Uterus (tissue), 2 donors: ENCODE measurements at regions not wholly inside any gene's neighbourhood (a gene's known extent, or its start where the extent isn't known, plus 50 kb on each side); places are given as distances from the start of the nearest gene placed in this dataset.
"Not testable (repeated sequence)": the region's sequence is repeated elsewhere in the genome, so short reads cannot be mapped to it uniquely, and the experiment has no call there.

Experiments
- CTCF ChIP-seq, 4 experiments: fragments of 200-600 bp in 2 of 4; fragments of 450-650 bp in 2 of 4; sonication (generic) in 2 of 4; IDR thresholded peaks; one replicate each; pipeline ENCODE4 v1.5.1; 2016 to 2019; ENCODE audit warnings: antibody characterized with exemption in 4 of 4, mild to moderate bottlenecking in 2 of 4, moderate library complexity in 1 of 4
- POLR2A ChIP-seq, 2 donors: fragments of 450-650 bp; IDR thresholded peaks; one replicate each; pipeline ENCODE4 v1.6.1; 2016; ENCODE audit warnings: antibody characterized with exemption in 2 of 2, mild to moderate bottlenecking in 1 of 2, moderate library complexity in 1 of 2

GRCh38 chr1:146317785-146318184, 89.0 kb upstream of the NOTCH2NLA start:
- not testable (repeated sequence) for TF ChIP-seq CTCF, POLR2A (IDR thresholded peaks at IDR 0.05)
